HG03571 (cell line): ENCODE measurements at regions not wholly inside any gene's neighbourhood (a gene's known extent, or its start where the extent isn't known, plus 50 kb on each side); places are given as distances from the start of the nearest gene placed in this dataset.

Experiments
- ATAC-seq: cut with Tn5 transposase; IDR thresholded peaks from one replicate; pipeline ENCODE4 v1.9.1; 2021; ENCODE audit not compliant: unreplicated experiment

DNA sequence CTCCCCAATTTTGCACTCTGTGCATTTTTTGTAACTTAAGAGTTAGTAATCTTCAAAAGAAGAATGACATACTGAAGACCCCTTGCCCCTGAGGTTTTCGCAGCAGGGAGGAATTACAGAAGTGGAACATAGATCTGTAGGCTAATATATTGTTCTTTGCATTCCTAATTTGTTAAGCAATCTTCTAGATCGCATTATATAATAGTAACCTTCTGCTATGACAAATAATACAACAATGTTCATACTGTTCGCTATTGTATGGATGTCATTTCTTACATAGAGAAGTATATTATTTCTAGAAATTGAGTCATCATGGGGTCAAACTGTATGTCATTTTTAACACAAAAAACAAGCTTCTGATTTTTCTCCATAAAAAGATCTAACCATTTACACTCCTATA is 95.8 kb upstream of the TGFBR2 start:
- ATAC-seq: no peak

DNA sequence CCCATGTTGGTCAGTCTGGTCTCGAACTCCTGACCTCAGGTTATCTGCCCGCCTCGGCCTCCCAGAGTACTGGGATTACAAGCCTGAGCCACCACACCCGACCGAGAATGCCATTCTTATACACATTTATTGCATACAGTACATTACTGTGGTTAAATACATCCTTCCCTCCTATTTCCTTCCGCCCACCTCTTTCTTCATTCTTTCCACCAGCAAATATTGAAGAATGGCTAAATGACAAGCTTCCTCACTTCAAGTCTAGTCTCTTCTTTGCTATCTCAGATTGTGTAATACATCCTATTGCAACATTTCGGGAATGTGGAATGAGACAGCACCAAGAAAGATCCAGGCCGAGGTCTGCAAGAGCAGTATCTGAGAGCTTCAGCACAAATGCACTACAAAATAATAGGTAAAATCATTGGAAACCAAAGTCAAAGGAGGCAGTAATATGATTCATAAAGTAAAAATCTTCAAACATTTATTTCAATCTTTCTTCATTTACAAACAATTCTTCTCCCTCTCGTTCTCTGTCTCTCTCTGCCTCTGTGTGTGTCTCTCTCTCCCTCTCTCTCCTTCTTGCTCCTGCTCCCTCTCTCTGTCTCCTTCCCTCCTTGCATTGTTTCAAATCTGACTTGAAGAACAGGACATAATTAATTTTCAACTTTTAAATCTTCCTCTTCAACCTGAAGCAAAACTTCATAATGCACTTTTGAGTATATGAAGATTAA is 94.7 kb upstream of the TGFBR2 start:
- no peak for ATAC-seq

- ATAC-seq: no peak
Measured at GRCh38 chr3:30512576-30512975, 93.8 kb upstream of the TGFBR2 start.

DNA sequence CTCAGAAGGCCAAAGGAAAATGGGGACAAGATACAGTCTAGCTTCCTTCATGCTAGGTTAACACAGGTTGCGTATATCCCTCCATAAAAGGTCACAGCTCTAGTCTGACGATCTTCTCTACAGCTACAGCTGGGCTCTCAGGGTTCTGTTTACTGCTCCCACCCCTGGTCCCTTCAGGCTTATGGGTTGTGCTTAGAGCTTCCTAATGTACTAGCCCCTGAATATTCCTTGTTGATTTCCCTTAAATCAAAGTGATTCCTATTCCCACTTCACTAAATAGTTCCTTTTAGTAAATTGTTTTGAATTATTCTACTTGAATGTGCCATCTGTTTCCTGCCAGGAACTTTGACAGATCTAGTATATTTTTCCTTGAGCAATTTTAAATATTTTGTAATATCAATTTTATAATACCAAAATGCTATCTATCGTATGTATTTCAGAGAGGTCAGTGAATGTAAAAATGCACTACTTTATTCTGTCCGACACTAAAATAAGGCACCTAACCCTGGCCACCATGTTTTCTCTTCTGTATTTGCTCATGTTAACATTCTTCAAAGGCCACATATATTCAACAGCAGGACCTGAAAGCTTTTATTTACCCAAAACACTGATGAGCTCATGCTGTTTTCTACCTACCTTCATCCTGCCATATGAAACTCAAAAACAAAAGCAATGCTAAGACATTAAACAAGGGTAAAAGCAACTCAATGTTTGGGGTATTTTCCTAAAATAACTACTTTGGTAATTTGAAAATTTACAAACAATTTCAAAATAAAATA is 92.8 kb upstream of the TGFBR2 start:
- ATAC-seq: no peak

GRCh38 chr3:30516238-30516637 is 90.2 kb upstream of the TGFBR2 start:
- ATAC-seq: no peak

DNA sequence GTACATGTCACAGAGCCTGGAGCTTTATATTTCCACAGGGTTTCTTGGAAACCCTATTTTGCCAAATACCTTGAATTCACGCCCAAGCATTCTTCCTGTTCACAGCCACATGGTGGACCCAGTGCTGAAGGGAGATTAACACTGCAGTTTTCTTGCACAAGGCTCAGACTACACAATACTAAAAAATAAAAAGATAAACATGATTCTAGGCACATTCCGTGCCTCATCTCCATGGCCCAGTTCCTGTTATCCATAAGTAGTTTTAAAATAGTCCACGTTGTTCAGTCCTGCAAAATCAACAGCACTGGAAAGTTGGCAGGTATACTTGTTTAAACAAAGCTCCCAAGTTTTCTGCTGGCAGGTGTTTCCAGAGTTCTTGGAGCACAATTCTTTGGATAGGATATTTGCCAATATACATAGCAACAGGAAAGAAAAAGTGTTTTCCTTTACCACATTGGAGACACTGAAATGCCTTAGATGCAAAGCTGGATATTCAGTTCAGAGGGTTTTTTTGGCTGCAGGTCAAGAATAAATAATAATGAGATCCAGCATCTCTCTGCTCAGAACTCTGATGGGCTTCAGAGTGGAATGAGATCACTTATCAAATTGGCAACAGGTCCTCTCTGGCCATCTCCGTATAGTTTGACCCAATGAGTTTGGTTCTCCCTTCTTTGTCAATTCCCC is 88.1 kb upstream of the TGFBR2 start:
- no peak for ATAC-seq

DNA sequence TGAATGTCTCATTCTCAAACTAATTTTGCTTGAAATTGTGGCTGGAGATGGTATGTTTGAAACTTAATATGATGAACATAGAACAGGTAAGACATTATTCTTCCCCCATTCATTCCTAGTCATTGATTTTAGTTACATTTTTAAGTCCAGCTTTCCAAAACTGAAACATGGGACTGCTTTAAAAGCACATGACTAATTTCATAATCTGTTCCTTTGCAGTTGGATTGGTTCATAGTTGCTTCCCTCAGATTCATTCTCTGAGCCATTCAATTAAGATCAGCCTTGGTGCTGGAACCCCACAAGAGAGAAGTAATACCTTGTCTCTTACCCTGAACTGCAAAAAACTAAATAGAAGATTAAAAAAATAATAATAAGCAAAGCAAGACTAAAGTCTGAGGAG is 87.5 kb upstream of the TGFBR2 start:
- no peak for ATAC-seq

GRCh38 chr3:30520699-30521098 is 85.7 kb upstream of the TGFBR2 start:
- ATAC-seq: no peak

DNA sequence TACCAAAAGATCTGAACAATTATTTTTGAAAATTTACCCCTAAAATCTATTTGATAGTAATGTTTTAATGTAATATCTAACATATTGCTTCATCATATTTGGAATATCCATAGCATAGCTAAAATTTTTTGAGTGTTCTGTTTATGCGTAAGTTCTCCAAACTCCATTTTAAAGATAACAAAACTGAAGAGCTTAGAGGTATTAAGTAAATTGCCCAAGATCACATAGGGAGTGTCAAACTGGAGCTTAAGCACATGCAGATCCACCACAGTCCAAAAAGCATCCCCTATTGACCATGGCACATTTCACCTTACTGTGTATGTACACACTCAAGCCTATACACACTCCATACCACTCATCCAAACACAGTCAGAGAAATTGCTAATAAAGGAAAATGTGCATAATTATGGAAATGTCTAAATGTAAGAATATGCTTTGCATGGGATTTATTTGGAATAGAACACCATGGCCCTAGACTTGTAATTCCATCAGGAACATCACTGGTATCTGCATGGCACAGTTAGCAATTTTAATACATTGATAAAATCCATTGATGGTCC is 85.2 kb upstream of the TGFBR2 start:
- ATAC-seq: no peak

DNA sequence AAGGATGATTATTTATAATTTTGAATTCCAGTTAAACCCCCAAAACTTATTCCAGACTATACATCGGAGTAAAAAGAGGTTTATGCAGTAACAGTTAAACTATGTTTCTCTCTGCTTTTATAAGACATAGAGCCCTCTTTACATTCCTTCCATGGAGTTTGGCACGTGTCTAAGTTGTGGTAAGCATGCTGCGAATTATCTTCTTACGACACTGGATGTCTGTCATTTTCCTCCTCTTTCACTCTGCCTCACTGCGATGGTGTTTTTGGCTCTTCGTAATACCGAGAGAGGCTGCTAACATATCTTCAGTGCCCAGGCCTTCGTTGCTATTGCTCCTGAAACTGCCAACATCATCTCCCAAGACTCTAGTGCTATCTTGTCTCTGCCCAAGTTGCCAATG is 83.9 kb upstream of the TGFBR2 start:
- no peak for ATAC-seq

DNA sequence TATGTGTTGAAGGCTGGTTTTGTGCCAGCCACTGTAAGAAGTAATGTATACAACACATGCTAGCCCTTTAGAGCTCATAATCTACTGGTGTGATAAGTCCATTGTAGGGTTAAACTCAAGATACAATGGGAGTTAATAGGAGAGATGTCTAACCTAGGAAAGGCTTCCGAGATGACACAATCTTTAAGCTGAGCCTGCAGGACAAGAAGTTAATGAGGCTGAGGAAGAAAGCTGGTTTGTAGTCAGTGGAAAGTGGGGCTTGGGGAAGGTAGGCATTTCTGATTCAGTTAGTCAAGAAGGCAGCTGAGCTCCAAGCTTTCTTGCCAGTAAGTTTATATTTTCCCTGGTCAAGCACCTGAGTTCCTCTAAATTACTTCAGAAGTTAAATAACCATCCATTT is 83.0 kb upstream of the TGFBR2 start:
- no peak for ATAC-seq

- ATAC-seq: no peak
Measured at GRCh38 chr3:30524357-30525040, 81.9 kb upstream of the TGFBR2 start.

DNA sequence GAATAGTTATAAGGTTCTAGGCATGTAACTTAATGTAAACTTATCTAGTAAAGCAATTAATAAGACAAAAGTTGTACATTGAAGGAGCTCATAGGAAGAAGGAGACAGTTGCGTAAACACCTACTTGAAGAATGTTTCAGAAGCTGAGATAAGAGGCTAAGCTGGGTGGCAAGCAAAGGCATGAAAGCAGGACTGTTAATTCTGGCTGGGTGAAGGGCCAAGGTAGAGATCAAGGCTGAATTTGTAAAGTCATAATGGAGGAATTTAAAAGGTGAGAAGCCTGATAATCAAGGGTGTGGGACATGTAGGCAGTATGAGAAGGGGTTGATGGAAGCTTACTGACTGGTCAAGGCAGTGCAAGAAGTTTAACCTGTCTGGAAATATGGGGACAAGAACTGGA is 80.4 kb upstream of the TGFBR2 start:
- ATAC-seq: no peak

GRCh38 chr3:30527186-30527585 is 79.2 kb upstream of the TGFBR2 start:
- ATAC-seq: no peak

- ATAC-seq: no peak
Measured at GRCh38 chr3:30527720-30528119, 78.7 kb upstream of the TGFBR2 start.

GRCh38 chr3:30530084-30530483 is 76.3 kb upstream of the TGFBR2 start:
- ATAC-seq: no peak

GRCh38 chr3:30531017-30531570 is 75.3 kb upstream of the TGFBR2 start:
- no peak for ATAC-seq

- no peak for ATAC-seq
Measured at GRCh38 chr3:30535525-30535924, 70.9 kb upstream of the TGFBR2 start.

DNA sequence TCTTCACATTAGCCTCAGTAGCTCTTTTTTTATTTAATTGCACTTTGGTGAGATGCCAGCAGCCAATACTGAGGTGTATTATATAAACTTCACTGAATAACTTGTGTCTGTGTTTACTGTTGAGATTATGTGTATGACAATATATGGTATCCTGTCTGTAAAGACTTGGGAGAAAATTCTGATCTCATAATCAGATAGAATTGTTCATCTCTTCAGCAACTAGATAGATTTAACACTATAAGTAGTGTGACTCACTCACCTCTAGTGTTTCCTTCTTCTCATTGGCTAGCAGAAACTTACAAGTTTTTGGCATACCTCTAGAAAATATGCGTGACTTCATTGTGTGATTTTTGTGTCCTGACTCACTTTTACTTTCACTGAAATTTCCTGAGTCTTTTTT is 67.6 kb upstream of the TGFBR2 start:
- ATAC-seq: no peak

DNA sequence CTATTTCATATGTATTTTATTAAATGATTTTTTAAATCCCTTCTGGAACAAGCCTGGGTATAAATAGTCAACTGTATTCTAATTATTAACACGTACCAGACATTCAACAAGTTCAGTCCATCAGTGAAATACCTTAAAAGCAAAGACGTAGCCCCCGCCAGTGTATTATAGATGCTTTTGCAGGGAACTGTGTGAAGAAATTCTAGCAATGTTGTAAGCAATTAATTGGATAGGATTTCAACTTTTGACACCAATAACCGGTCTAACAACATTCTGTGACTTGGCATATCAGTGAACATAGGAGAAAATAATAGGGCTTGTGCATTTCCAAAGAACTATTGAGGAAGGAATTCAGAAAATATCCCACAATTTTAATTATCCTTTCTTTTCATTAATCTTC is 67.2 kb upstream of the TGFBR2 start:
- ATAC-seq: no peak

DNA sequence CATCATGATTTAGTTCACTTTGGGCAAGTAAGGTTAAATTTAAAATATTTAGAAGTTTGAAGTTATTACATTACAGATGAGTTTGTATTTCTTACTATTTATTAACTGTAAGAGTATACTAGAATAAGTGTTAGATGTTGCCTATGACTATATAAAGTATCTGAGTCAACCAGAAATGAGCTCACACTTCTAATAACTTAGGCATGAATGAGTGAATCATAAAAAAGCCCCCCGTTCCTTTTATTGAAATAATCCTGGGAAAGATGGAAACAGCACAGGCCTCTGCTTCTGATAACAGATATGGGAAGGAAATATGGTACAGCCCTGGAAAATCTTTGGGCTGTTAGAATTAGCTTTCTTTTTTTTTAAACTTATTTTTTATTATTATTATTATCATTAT is 66.6 kb upstream of the TGFBR2 start:
- no peak for ATAC-seq
